ENCODE measurements at regions not wholly inside any gene's neighbourhood (a gene's known extent, or its start where the extent isn't known, plus 50 kb on each side); places are given as distances from the start of the nearest gene placed in this dataset.

GRCh38 chr4:41480896-41481311 lies 57.1 kb upstream of the LIMCH1 start:
- no peak for TF ChIP-seq ZNF274 (IDR thresholded peaks at IDR 0.05; ENCODE audit: low read depth, low read length)
- no peak overlapping the region for H3K4me3 ChIP-seq (ENCODE audit: low read length)

DNA sequence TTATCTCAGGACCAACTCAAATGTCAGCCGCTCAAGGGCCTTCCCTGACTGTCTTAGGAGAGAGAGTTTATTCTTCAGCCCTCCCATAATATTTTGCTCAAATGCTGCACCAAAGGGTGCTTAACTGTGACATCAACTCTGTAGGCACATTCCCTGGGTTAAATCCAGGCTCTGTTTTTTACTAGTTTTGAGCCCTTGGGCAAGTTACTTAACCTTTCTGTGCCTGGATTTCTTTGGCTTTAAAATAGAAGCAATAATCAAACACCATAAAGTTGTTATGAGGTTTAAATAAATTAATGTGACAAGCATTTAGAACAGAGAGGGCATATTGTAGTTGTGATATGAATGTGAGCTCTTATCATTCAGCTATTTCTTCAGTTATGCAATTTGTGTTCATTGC lies 54.2 kb upstream of the LIMCH1 start:
- TF ChIP-seq ZNF274 (IDR thresholded peaks at IDR 0.05; ENCODE audit: low read depth, low read length) = no peak
- no peak overlapping the region for H3K4me3 ChIP-seq (ENCODE audit: low read length)

GRCh38 chr4:41485041-41485440 lies 52.9 kb upstream of the LIMCH1 start:
- no peak overlapping the region for H3K4me3 ChIP-seq (ENCODE audit: low read length)
- TF ChIP-seq ZNF274 (IDR thresholded peaks at IDR 0.05; ENCODE audit: low read depth, low read length) = no peak

GRCh38 chr4:41487868-41488440 lies 50.0 kb upstream of the LIMCH1 start:
- H3K4me3 ChIP-seq (ENCODE audit: low read length) = no peak overlapping the region
- no peak for TF ChIP-seq ZNF274 (IDR thresholded peaks at IDR 0.05; ENCODE audit: low read depth, low read length)

Data from GM08714 (cell line).